H1 (cell line): ENCODE measurements at regions not wholly inside any gene's neighbourhood (a gene's known extent, or its start where the extent isn't known, plus 50 kb on each side); places are given as distances from the start of the nearest gene placed in this dataset.

Experiments
- BRCA1 ChIP-seq: IDR thresholded peaks from 2 replicates; pipeline ENCODE4 v1.6.1; 2012; ENCODE audit warnings: low read depth, low read length, improper control_type of control experiment
- CHD7 ChIP-seq: fragments of 300-600 bp; sonication (generic); IDR thresholded peaks from 2 replicates; pipeline ENCODE4 v1.7.1; 2012; ENCODE audit warnings: low read length, moderate library complexity, mild to moderate bottlenecking, inconsistent platforms; ENCODE audit not compliant: insufficient replicate concordance
- CREB1 ChIP-seq: IDR thresholded peaks from 2 replicates; pipeline ENCODE4 v1.6.1; 2012; ENCODE audit warnings: inconsistent platforms
- NRF1 ChIP-seq: IDR thresholded peaks from 2 replicates; pipeline ENCODE4 v1.6.1; 2011; ENCODE audit warnings: mild to moderate bottlenecking, low read depth, low read length, improper control_type of control experiment
- POU5F1 ChIP-seq: IDR thresholded peaks from 2 replicates; pipeline ENCODE4 v1.6.1; 2011; ENCODE audit warnings: low read depth, mild to moderate bottlenecking, low read length, moderate library complexity
- RBBP5 ChIP-seq: IDR thresholded peaks from 2 replicates; pipeline ENCODE4 v1.7.1; 2012; ENCODE audit warnings: low read depth, mild to moderate bottlenecking, inconsistent platforms, low read length, moderate library complexity, borderline replicate concordance
- SAP30 ChIP-seq: fragments of 300-600 bp; sonication (generic); IDR thresholded peaks from 2 replicates; pipeline ENCODE4 v1.7.1; 2012; ENCODE audit warnings: low read length, moderate library complexity, mild to moderate bottlenecking, inconsistent platforms; ENCODE audit not compliant: insufficient read depth, insufficient replicate concordance
- SIX5 ChIP-seq: IDR thresholded peaks from 2 replicates; pipeline ENCODE4 v1.6.1; 2011; ENCODE audit warnings: mild to moderate bottlenecking, low read depth, low read length
- SP1 ChIP-seq: IDR thresholded peaks from 2 replicates; pipeline ENCODE4 v1.6.1; 2011; ENCODE audit warnings: low read depth, low read length
- TBP ChIP-seq: IDR thresholded peaks from 2 replicates; pipeline ENCODE4 v1.6.1; 2011; ENCODE audit warnings: low read depth, low read length, improper control_type of control experiment
- USF2 ChIP-seq: IDR thresholded peaks from 2 replicates; pipeline ENCODE4 v1.6.1; 2011; ENCODE audit warnings: low read length, improper control_type of control experiment

GRCh38 chr6:73942592-73943186 lies 246.7 kb downstream of the CD109 start (continued):
- no peak for TF ChIP-seq CHD7
- TF ChIP-seq TBP: no peak
- no peak for TF ChIP-seq BRCA1
- TF ChIP-seq RBBP5: no peak
- no peak for TF ChIP-seq POU5F1
- no peak for TF ChIP-seq SIX5
- TF ChIP-seq SAP30: no peak
- TF ChIP-seq NRF1: no peak
- no peak for TF ChIP-seq SP1
- TF ChIP-seq USF2: no peak
- TF ChIP-seq CREB1: peak; percentile 44; the same call in 1 of the 2 replicates
